ENCODE measurements at regions not wholly inside any gene's neighbourhood (a gene's known extent, or its start where the extent isn't known, plus 50 kb on each side); places are given as distances from the start of the nearest gene placed in this dataset.
A peak's percentile ranks its signal among the peaks of the same experiment; 100 is the strongest.

DNA sequence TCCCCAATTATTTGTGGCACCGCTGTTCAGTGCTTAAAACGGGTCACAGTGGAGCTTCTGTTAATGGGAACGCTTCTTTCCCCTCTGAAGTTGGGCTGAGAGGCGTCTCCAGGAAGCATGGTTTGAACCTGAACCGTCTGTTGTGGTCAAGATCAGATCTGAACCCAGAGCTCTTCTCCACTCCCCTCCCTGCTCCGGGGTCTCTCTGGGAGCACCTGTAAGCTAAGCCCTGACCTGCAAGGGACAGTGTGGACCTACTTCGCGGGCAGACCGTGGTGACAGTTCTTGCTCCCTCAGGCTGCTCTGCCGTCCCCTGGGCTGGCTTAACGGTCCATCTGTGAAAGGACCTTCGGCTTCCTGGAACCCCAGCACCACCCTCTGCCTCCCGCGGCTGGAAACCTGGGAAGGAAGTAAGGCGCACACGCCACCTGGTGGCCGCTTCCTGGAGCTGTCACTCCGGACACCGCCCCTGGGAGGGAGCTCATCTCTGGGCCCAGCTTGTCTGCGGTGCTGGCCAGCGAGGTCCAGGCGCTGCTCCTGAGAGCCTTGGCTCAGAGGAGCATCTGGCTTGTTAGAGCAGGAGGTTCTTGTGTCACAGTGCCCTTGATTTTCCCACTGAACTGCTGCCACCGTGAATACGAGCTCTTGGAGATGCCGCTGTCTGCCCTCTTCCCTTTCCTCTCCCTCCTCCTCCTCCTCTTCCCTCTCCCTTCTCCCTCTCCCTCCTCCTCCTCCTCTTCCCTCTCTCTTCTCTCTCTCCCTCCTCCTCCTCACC lies 518.5 kb upstream of the EEF2KMT start (continued):
- no peak for TF ChIP-seq ZNF112 (tag by site-specific recombination; IDR thresholded peaks at IDR 0.05)
- TF ChIP-seq, protein P1, sequence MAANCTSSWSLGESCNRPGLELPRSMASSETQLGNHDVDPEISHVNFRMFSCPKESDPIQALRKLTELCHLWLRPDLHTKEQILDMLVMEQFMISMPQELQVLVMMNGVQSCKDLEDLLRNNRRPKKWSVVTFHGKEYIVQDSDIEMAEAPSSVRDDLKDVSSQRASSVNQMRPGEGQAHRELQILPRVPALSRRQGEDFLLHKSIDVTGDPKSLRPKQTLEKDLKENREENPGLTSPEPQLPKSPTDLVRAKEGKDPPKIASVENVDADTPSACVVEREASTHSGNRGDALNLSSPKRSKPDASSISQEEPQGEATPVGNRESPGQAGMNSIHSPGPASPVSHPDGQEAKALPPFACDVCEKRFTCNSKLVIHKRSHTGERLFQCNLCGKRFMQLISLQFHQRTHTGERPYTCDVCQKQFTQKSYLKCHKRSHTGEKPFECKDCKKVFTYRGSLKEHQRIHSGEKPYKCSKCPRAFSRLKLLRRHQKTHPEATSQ (tag by site-specific recombination; IDR thresholded peaks at IDR 0.05) = no peak
- TF ChIP-seq ZNF473 (tag by site-specific recombination; IDR thresholded peaks at IDR 0.05) = no peak
- TF ChIP-seq, protein P2, sequence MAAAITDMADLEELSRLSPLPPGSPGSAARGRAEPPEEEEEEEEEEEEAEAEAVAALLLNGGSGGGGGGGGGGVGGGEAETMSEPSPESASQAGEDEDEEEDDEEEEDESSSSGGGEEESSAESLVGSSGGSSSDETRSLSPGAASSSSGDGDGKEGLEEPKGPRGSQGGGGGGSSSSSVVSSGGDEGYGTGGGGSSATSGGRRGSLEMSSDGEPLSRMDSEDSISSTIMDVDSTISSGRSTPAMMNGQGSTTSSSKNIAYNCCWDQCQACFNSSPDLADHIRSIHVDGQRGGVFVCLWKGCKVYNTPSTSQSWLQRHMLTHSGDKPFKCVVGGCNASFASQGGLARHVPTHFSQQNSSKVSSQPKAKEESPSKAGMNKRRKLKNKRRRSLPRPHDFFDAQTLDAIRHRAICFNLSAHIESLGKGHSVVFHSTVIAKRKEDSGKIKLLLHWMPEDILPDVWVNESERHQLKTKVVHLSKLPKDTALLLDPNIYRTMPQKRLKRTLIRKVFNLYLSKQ (tag by site-specific recombination; IDR thresholded peaks at IDR 0.05; ENCODE audit: borderline replicate concordance) = no peak
- TF ChIP-seq ZNF514 (tag by site-specific recombination; IDR thresholded peaks at IDR 0.05) = no peak
- TF ChIP-seq, protein P3, sequence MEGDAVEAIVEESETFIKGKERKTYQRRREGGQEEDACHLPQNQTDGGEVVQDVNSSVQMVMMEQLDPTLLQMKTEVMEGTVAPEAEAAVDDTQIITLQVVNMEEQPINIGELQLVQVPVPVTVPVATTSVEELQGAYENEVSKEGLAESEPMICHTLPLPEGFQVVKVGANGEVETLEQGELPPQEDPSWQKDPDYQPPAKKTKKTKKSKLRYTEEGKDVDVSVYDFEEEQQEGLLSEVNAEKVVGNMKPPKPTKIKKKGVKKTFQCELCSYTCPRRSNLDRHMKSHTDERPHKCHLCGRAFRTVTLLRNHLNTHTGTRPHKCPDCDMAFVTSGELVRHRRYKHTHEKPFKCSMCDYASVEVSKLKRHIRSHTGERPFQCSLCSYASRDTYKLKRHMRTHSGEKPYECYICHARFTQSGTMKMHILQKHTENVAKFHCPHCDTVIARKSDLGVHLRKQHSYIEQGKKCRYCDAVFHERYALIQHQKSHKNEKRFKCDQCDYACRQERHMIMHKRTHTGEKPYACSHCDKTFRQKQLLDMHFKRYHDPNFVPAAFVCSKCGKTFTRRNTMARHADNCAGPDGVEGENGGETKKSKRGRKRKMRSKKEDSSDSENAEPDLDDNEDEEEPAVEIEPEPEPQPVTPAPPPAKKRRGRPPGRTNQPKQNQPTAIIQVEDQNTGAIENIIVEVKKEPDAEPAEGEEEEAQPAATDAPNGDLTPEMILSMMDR (tag by site-specific recombination; IDR thresholded peaks at IDR 0.05) = peak; percentile 61
- TF ChIP-seq REPIN1 (tag by site-specific recombination; IDR thresholded peaks at IDR 0.05; ENCODE audit: low read depth) = no peak
- no peak for TF ChIP-seq KLF10 (tag by site-specific recombination; IDR thresholded peaks at IDR 0.05)

DNA sequence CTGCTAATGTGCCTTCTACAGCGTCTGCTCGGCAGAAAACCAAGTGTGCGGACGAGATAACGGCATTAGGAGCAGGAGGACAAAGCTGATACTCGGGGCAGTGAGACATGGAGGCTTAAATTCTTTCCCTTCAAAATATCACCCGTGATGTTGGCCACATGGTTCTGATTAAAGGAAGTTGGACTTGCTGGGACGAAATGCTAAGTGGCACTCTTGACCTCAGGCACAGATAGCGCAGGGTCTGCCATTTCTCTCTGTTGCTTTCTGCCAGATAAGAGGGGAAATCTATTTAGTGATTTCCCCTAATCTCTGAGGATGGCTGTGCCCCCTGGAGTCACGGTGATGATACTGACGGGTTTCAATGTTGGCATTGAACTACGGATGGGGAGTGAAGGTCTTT lies 509.6 kb upstream of the EEF2KMT start:
- H3K4me1 ChIP-seq (ENCODE audit: control insufficient read depth, insufficient read depth, low read length) = no peaks in the 10 kb centered on the region
- H3K9me3 ChIP-seq (ENCODE audit: control insufficient read depth, insufficient read depth, low read depth, low read length) = no peaks in the 10 kb centered on the region
- H3K36me3 ChIP-seq (ENCODE audit: control insufficient read depth in 2 of 2, insufficient read depth in 1 of 2, low read length in 2 of 2) = no peaks in the 10 kb centered on the region
- H3K4me3 ChIP-seq (ENCODE audit: low read depth, low read length) = no peak overlapping the region
- TF ChIP-seq ZNF768 (tag by site-specific recombination; IDR thresholded peaks at IDR 0.05) = no peak
- TF ChIP-seq SCRT2 (tag by site-specific recombination; IDR thresholded peaks at IDR 0.05) = no peak
- TF ChIP-seq ZNF146 (tag by site-specific recombination; IDR thresholded peaks at IDR 0.05) = no peak
- POLR2A ChIA-PET = no interaction called here
- no peak overlapping the region for H3K27ac ChIP-seq (ENCODE audit: extremely low read depth, low read depth, low read length)
- CTCF ChIA-PET = no interaction called here

DNA sequence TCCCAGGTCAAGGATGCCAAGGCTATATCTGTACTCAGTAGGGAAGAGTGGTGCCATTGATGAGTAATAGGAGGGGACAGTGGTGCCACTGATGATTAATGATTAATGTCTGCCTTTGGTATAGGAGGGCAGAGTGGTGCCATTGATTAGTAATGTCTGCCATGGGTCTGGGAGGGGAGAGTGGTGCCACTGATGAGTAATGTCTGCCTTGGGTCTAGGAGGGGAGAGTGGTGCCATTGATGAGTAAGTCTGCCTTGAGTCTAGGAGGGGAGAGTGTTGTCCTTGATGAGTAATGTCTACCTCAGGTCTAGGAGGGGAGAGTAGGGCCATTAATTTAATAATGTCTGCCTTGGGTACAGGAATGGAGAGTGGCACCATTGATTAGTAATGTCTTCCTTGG lies 507.8 kb upstream of the EEF2KMT start:
- CTCF ChIA-PET = no interaction called here
- TF ChIP-seq ZNF24 (tag by site-specific recombination; IDR thresholded peaks at IDR 0.05) (no peak), KLF8 (tag by site-specific recombination; IDR thresholded peaks at IDR 0.05) (no peak), ZBTB17 (tag by site-specific recombination; IDR thresholded peaks at IDR 0.05) (peak; percentile 62)
- TF ChIP-seq, protein P4, sequence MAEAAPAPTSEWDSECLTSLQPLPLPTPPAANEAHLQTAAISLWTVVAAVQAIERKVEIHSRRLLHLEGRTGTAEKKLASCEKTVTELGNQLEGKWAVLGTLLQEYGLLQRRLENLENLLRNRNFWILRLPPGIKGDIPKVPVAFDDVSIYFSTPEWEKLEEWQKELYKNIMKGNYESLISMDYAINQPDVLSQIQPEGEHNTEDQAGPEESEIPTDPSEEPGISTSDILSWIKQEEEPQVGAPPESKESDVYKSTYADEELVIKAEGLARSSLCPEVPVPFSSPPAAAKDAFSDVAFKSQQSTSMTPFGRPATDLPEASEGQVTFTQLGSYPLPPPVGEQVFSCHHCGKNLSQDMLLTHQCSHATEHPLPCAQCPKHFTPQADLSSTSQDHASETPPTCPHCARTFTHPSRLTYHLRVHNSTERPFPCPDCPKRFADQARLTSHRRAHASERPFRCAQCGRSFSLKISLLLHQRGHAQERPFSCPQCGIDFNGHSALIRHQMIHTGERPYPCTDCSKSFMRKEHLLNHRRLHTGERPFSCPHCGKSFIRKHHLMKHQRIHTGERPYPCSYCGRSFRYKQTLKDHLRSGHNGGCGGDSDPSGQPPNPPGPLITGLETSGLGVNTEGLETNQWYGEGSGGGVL (tag by site-specific recombination; IDR thresholded peaks at IDR 0.05) = peak; percentile 23; the same call in 1 of the 2 replicates
- no peak overlapping the region for H3K27ac ChIP-seq (ENCODE audit: extremely low read depth, low read depth, low read length)

More for the DNA sequence above, 507.8 kb upstream of the EEF2KMT start:
- Histone ChIP-seq H3K9me3 (ENCODE audit: control insufficient read depth, insufficient read depth, low read depth, low read length) (no peaks in the 10 kb centered on the region), H3K4me1 (ENCODE audit: control insufficient read depth, insufficient read depth, low read length) (no peaks in the 10 kb centered on the region), H3K36me3 (ENCODE audit: control insufficient read depth in 2 of 2, insufficient read depth in 1 of 2, low read length in 2 of 2) (no peaks in the 10 kb centered on the region), H3K4me3 (ENCODE audit: low read depth, low read length) (no peak overlapping the region)
- POLR2A ChIA-PET = no interaction called here

All from HEK293 (cell line).